K562 (cell line): ENCODE measurements at regions not wholly inside any gene's neighbourhood (a gene's known extent, or its start where the extent isn't known, plus 50 kb on each side); places are given as distances from the start of the nearest gene placed in this dataset.

Experiments
- ARID2 ChIP-seq: fragments of 450-650 bp; IDR thresholded peaks from 2 replicates; pipeline ENCODE4 v1.6.1; 2017; ENCODE audit warnings: antibody characterized with exemption, mild to moderate bottlenecking
- CTCF ChIP-seq, 3 experiments: IDR thresholded peaks in 2 of 3; conservative IDR thresholded peaks in 1 of 3; 2 replicates each; pipeline ENCODE4 v1.5.1; 2011 to 2012; ENCODE audit warnings: low read length in 3 of 3, mild to moderate bottlenecking in 3 of 3, control low read depth in 2 of 3, improper control_type of control experiment in 1 of 3, inconsistent platforms in 1 of 3, low read depth in 1 of 3, mixed read lengths in 1 of 3, moderate library complexity in 1 of 3; ENCODE audit not compliant: insufficient read depth in 2 of 3
- KAT7 ChIP-seq: sonication (generic); formaldehyde crosslinking; IDR thresholded peaks from 2 replicates; pipeline ENCODE4 v1.8.0; 2022; ENCODE audit warnings: missing genetic modification reagents, mild to moderate bottlenecking, borderline replicate concordance
- USF1 ChIP-seq: sonication (generic); formaldehyde crosslinking; IDR thresholded peaks from 2 replicates; pipeline ENCODE4 v1.9.0; 2022; ENCODE audit warnings: mild to moderate bottlenecking, missing genetic modification reagents
- TF ChIP-seq, protein P1 (sequence below): fragments of 250-450 bp; sonication (Bioruptor Pico); IDR thresholded peaks from 2 replicates; pipeline ENCODE4 v1.9.0; 2021; ENCODE audit warnings: mild to moderate bottlenecking, inconsistent platforms

DNA sequence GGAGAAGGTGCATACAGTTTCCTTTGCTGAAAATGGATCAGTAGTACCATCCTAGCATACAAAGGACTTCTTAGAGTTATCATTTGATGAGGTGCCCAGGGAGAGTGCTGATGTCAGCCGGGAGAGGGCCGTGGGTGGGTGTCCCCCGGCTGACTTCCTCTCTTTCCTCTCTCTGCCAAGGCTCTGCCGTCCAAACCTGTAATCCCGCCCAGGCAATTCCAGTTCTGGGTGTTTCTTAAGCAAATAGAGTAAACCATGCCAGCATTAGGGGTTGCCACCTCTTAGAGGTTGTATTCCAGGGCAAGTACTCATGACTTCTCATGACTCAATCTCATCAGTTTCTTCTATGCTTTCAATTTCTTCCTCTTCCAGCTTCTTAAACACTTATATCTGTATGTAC lies 117.2 kb downstream of the GATA6 start:
- TF ChIP-seq ARID2 (no peak), USF1 (CRISPR knock-in tag) (no peak), KAT7 (no peak), CTCF (IDR thresholded peaks at IDR 0.05 in 2 of 3, conservative IDR thresholded peaks at IDR 0.05 in 1 of 3; ENCODE audit: insufficient read depth in 2 of 3, low read depth in 1 of 3, low read length in 3 of 3) (no peak)
- TF ChIP-seq, protein P1, sequence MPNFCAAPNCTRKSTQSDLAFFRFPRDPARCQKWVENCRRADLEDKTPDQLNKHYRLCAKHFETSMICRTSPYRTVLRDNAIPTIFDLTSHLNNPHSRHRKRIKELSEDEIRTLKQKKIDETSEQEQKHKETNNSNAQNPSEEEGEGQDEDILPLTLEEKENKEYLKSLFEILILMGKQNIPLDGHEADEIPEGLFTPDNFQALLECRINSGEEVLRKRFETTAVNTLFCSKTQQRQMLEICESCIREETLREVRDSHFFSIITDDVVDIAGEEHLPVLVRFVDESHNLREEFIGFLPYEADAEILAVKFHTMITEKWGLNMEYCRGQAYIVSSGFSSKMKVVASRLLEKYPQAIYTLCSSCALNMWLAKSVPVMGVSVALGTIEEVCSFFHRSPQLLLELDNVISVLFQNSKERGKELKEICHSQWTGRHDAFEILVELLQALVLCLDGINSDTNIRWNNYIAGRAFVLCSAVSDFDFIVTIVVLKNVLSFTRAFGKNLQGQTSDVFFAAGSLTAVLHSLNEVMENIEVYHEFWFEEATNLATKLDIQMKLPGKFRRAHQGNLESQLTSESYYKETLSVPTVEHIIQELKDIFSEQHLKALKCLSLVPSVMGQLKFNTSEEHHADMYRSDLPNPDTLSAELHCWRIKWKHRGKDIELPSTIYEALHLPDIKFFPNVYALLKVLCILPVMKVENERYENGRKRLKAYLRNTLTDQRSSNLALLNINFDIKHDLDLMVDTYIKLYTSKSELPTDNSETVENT (CRISPR knock-in tag), result no peak
